Caco-2 (cell line): ENCODE measurements at regions not wholly inside any gene's neighbourhood (a gene's known extent, or its start where the extent isn't known, plus 50 kb on each side); places are given as distances from the start of the nearest gene placed in this dataset.

Experiments used
- BruUV-seq: library from RNA; stranded (reverse); fragments of 400-500 nt; replicated peaks from 2 replicates; lab custom pipeline; 2021; lab: Mats Ljungman, UMichigan
- CTCF ChIA-PET: fragments of 300-600 bp; sonication (Branson Sonifier 250); formaldehyde crosslinking; loops from one replicate; lab custom pipeline; 2022; ENCODE audit warnings: antibody characterized with exemption; lab: Charles Lee
- POLR2A ChIA-PET: fragments of 300-600 bp; sonication (Branson Sonifier 250); formaldehyde crosslinking; loops from one replicate; lab custom pipeline; 2022; ENCODE audit warnings: antibody characterized with exemption; lab: Charles Lee
- DNase-seq, 2 experiments: peaks; one replicate each; pipeline versions ENCODE4 v3.0.0 to v3.0.0-alpha.2; 2020 to 2022
- H3K27me3 ChIP-seq: replicated peaks from 2 replicates; pipeline ENCODE4 v1.6.0; 2011; ENCODE audit warnings: low read length; ENCODE audit not compliant: control insufficient read depth, insufficient read depth
- H3K36me3 ChIP-seq: 2 replicates; pipeline ENCODE4 v1.5.1; 2011; ENCODE audit warnings: low read length; ENCODE audit not compliant: control insufficient read depth, insufficient read depth
- H3K4me1 ChIP-seq: fragments of 250-450 bp; sonication (Bioruptor Pico); 2 replicates; pipeline ENCODE4 v1.5.1; 2020; ENCODE audit warnings: mild to moderate bottlenecking
- H3K4me3 ChIP-seq: 2 replicates; pipeline ENCODE4 v1.5.1; 2011; ENCODE audit warnings: low read depth, mild to moderate bottlenecking, control low read depth, low read length
- H3K9me3 ChIP-seq: fragments of 250-450 bp; sonication (Bioruptor Pico); 2 replicates; pipeline ENCODE4 v1.5.1; 2020; ENCODE audit warnings: mild to moderate bottlenecking, moderate library complexity
- H3K27ac Mint-ChIP-seq: one replicate; pipeline ENCODE4 v1.8.0; 2022; ENCODE audit warnings: mixed read lengths; ENCODE audit not compliant: unreplicated experiment
- H3K27me3 Mint-ChIP-seq: one replicate; pipeline ENCODE4 v1.8.0; 2022; ENCODE audit warnings: mixed read lengths; ENCODE audit not compliant: insufficient read depth, unreplicated experiment
- H3K36me3 Mint-ChIP-seq: one replicate; pipeline ENCODE4 v1.8.0; 2022; ENCODE audit warnings: mild to moderate bottlenecking, mixed read lengths; ENCODE audit not compliant: insufficient read depth, unreplicated experiment
- H3K4me1 Mint-ChIP-seq: one replicate; pipeline ENCODE4 v1.8.0; 2022; ENCODE audit warnings: low read depth, mixed read lengths; ENCODE audit not compliant: unreplicated experiment
- H3K4me3 Mint-ChIP-seq: one replicate; pipeline ENCODE4 v1.8.0; 2022; ENCODE audit warnings: mild to moderate bottlenecking, moderate library complexity, mixed read lengths; ENCODE audit not compliant: unreplicated experiment
- H3K9me3 Mint-ChIP-seq: one replicate; pipeline ENCODE4 v1.8.0; 2022; ENCODE audit warnings: mixed read lengths; ENCODE audit not compliant: unreplicated experiment
- CTCF ChIP-seq, 2 experiments: fragments of 200-600 bp in 1 of 2; IDR thresholded peaks; 1 replicate in 1 of 2; 2 replicates in 1 of 2; pipeline versions ENCODE4 v1.5.1 to v1.8.0; 2011 to 2022; ENCODE audit warnings: antibody characterized with exemption in 1 of 2, control low read depth in 1 of 2, inconsistent platforms in 1 of 2, low read depth in 1 of 2, low read length in 1 of 2, mild to moderate bottlenecking in 1 of 2, moderate library complexity in 1 of 2; ENCODE audit not compliant: insufficient read depth in 1 of 2, severe bottlenecking in 1 of 2, unreplicated experiment in 1 of 2
- intact Hi-C: fragments of 100-400 bp; cut with micrococcal nuclease; formaldehyde crosslinking; loops from one replicate; pipeline ENCODE4 v1.10.0; 2022; ENCODE audit not compliant: unreplicated experiment

GRCh38 chr1:60764489-60764888 lies 317.9 kb upstream of the NFIA start:
- no TSS peak for BruUV-seq
- intact Hi-C loops: no loop called here
- no peak for TF ChIP-seq CTCF (IDR thresholded peaks at IDR 0.05; ENCODE audit: insufficient read depth in 1 of 2, low read depth in 1 of 2, low read length in 1 of 2, severe bottlenecking in 1 of 2, unreplicated experiment in 1 of 2)
- ChIA-PET POLR2A (no interaction called here), CTCF (interaction anchor here (3.0 kb wide), 1 partner anchor 483 kb away, joined by 23 read pairs; no protein-coding TSS in a partner anchor)
- no peak overlapping the region for H3K27ac Mint-ChIP-seq
- Histone ChIP-seq H3K27me3 (no peaks in the 10 kb centered on the region), H3K4me1 (no peaks in the 10 kb centered on the region), H3K4me3 (no peak overlapping the region), H3K36me3 (no peaks in the 10 kb centered on the region), H3K9me3 (no peaks in the 10 kb centered on the region)
- no peak overlapping the region for H3K4me3 Mint-ChIP-seq
- no peak for DNase-seq
- peaks cover 2% of the 10 kb centered on the region for H3K27me3 Mint-ChIP-seq
- H3K4me1 Mint-ChIP-seq: no peaks in the 10 kb centered on the region
- no peaks in the 10 kb centered on the region for H3K9me3 Mint-ChIP-seq
- H3K36me3 Mint-ChIP-seq: no peaks in the 10 kb centered on the region

GRCh38 chr1:60763741-60764140 lies 318.6 kb upstream of the NFIA start:
- ChIA-PET CTCF (interaction anchor here (0.6 to 3.0 kb wide), 3 partner anchors 142 to 482 kb away, joined by 3 to 23 read pairs (median 5); no protein-coding TSS in a partner anchor), POLR2A (no interaction called here)
- Mint-ChIP-seq H3K36me3 (no peaks in the 10 kb centered on the region), H3K4me1 (no peaks in the 10 kb centered on the region), H3K27ac (no peak overlapping the region), H3K27me3 (peaks cover 2% of the 10 kb centered on the region), H3K4me3 (no peak overlapping the region), H3K9me3 (no peaks in the 10 kb centered on the region)
- Histone ChIP-seq H3K27me3 (no peaks in the 10 kb centered on the region), H3K9me3 (no peaks in the 10 kb centered on the region), H3K4me3 (no peak overlapping the region), H3K36me3 (no peaks in the 10 kb centered on the region), H3K4me1 (no peaks in the 10 kb centered on the region)
- DNase-seq: no peak
- no TSS peak for BruUV-seq
- no peak for TF ChIP-seq CTCF (IDR thresholded peaks at IDR 0.05; ENCODE audit: insufficient read depth in 1 of 2, low read depth in 1 of 2, low read length in 1 of 2, severe bottlenecking in 1 of 2, unreplicated experiment in 1 of 2)
- intact Hi-C loops: no loop called here

- H3K9me3 ChIP-seq: no peaks in the 10 kb centered on the region
- POLR2A ChIA-PET: no interaction called here
- intact Hi-C loops: no loop called here
Observed at GRCh38 chr1:60762911-60763310, 319.4 kb upstream of the NFIA start.

More at GRCh38 chr1:60762911-60763310, 319.4 kb upstream of the NFIA start:
- H3K36me3 Mint-ChIP-seq: no peaks in the 10 kb centered on the region
- BruUV-seq: no TSS peak
- H3K4me1 Mint-ChIP-seq: no peaks in the 10 kb centered on the region
- Histone ChIP-seq H3K27me3 (no peaks in the 10 kb centered on the region), H3K4me1 (no peaks in the 10 kb centered on the region), H3K36me3 (no peaks in the 10 kb centered on the region), H3K4me3 (no peak overlapping the region)
- CTCF ChIA-PET: interaction anchor here (0.6 to 0.7 kb wide), 2 partner anchors 143 to 414 kb away, joined by 3 to 5 read pairs; no protein-coding TSS in a partner anchor
- peaks cover 3% of the 10 kb centered on the region for H3K27me3 Mint-ChIP-seq
- H3K27ac Mint-ChIP-seq: no peak overlapping the region
- no peak overlapping the region for H3K4me3 Mint-ChIP-seq
- no peak for DNase-seq
- no peak for TF ChIP-seq CTCF (IDR thresholded peaks at IDR 0.05; ENCODE audit: insufficient read depth in 1 of 2, low read depth in 1 of 2, low read length in 1 of 2, severe bottlenecking in 1 of 2, unreplicated experiment in 1 of 2)
- H3K9me3 Mint-ChIP-seq: no peaks in the 10 kb centered on the region
